ENCODE measurements at regions not wholly inside any gene's neighbourhood (a gene's known extent, or its start where the extent isn't known, plus 50 kb on each side); places are given as distances from the start of the nearest gene placed in this dataset.

DNA sequence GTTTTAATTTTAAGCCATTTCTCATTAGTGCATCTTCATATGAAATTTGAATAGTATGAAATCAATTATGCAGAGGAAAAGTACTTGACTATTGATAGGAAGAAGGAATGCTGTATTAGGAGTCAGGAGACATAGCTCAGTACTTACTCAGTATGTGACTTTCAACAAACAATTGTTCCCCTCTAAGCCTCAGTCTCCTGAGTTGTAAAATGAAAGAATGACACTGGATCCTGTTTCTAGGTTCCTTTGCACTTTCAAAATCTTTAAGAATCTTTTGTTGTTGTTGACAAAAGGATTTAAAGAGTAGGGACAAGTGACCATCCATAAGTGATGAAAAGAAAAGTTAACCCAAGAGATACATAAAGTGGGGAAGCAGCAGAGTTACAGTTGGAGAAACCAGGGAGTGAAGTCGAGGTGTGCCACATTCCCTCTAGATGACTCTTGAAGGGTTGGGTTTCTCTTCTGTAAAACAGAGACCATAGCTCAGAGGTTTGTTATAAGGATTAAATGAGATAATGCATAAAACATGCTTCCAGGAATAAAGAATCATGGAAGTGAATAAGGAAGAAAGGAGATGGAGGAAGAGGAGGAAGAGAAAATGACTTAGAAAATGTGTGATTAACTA is 105.7 kb upstream of the KCNJ15 start:
- Mint-ChIP-seq H3K4me1 (ENCODE audit: low read depth) (no peaks in the 10 kb centered on the region), H3K27me3 (ENCODE audit: low read depth) (peaks cover 34% of the 10 kb centered on the region), H3K4me3 (no peak overlapping the region), H3K36me3 (ENCODE audit: insufficient read depth in 2 of 2) (no peaks in the 10 kb centered on the region), H3K27ac (no peak overlapping the region), H3K9me3 (peaks cover 0 to 3% of the 10 kb centered on the region in 2 donors)
- ATAC-seq (replicated peaks in 1 of 2) (no peak), DNase-seq (no peak)

DNA sequence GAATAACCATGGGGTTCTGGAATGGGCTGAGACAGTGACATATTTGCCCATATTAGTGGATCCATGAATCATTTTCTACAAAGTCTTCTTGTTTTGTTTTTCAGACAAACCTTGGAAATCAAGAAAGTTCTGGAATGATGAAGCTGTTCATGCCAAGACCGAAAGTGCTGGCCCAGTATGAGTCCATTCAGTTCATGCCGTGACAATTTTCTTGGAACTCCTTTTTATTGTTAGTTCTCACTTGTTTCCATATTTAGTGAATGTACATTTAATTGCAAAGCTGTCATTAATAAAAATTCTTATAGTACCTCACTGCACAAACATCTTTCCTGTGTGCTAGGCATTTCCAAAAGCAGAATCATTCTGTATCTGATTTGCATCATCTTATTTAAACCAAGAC is 100.6 kb upstream of the KCNJ15 start:
- H3K9me3 Mint-ChIP-seq: no peaks in the 10 kb centered on the region
- peaks cover 31% of the 10 kb centered on the region for H3K27me3 Mint-ChIP-seq (ENCODE audit: low read depth)
- no peak for ATAC-seq (replicated peaks in 1 of 2)
- no peaks in the 10 kb centered on the region for H3K4me1 Mint-ChIP-seq (ENCODE audit: low read depth)
- no peak for DNase-seq
- no peak overlapping the region for H3K4me3 Mint-ChIP-seq
- H3K27ac Mint-ChIP-seq: no peak overlapping the region
- no peaks in the 10 kb centered on the region for H3K36me3 Mint-ChIP-seq (ENCODE audit: insufficient read depth in 2 of 2)

DNA sequence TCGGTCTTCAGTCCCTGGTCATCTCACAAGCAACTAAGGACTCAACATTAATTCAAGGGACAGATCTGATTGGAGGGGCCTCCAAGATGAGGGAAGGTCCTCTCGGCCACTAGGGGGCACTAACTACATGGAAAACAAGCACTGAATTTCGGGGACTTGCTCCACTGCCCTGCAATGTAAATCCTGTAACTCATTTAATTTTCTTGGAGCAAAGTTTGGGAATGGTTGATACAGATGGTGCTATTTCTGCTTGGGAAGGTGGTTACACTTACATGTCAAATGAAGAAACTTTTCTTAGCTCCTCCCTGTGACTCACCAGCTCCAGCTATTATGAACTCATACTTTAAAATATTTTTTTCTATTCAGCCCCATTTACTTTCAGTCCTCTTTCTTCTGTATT is 97.4 kb upstream of the KCNJ15 start:
- H3K9me3 Mint-ChIP-seq: no peaks in the 10 kb centered on the region
- peak; percentile 56 to 65 for DNase-seq
- peaks cover 25% of the 10 kb centered on the region for H3K27me3 Mint-ChIP-seq (ENCODE audit: low read depth)
- peak in 1 of 2 donors; percentile 34 for ATAC-seq (replicated peaks in 1 of 2)
- H3K36me3 Mint-ChIP-seq (ENCODE audit: insufficient read depth in 2 of 2): no peaks in the 10 kb centered on the region
- H3K4me1 Mint-ChIP-seq (ENCODE audit: low read depth): no peaks in the 10 kb centered on the region
- H3K27ac Mint-ChIP-seq: no peak overlapping the region
- no peak overlapping the region for H3K4me3 Mint-ChIP-seq

DNA sequence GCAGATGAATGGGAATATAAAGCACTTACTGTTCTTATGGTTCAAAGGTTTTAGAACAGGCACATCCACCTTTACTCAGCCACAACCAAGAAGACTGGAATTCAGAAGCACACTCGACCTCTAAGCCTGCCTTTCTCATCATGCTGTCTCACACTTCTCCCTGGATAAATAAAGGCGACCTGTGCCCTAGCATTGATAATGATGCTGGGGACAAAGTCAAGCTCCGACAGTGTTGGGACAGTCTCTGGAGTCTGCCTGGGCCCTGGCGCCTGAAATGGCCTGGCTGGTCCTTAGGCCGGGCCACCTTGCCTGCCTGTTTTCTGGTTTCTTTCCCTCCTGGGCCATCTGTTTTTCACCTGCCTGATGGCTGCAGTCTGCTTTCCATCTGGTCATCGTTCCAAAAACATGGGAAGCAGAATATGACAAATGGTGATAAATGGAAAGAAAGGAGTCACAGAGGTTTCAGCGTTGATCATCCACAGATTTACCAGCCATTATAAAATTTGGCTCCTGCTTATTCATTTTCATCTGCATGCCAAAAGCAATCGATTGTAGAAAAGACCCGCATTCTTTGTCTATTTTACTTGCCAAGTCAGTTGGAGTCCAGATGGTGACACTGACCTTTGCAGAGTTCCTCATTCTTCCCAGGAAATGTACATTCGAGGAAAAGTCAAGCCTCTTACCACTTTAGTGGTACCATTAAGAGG is 91.2 kb upstream of the KCNJ15 start:
- H3K9me3 Mint-ChIP-seq: no peaks in the 10 kb centered on the region
- no peak overlapping the region for H3K4me3 Mint-ChIP-seq
- H3K4me1 Mint-ChIP-seq (ENCODE audit: low read depth): no peaks in the 10 kb centered on the region
- ATAC-seq (replicated peaks in 1 of 2): no peak
- H3K27me3 Mint-ChIP-seq (ENCODE audit: low read depth): peaks cover 11% of the 10 kb centered on the region
- no peak for DNase-seq
- no peaks in the 10 kb centered on the region for H3K36me3 Mint-ChIP-seq (ENCODE audit: insufficient read depth in 2 of 2)
- H3K27ac Mint-ChIP-seq: no peak overlapping the region

GRCh38 chr21:38166173-38166535 is 90.6 kb upstream of the KCNJ15 start:
- ATAC-seq (replicated peaks in 1 of 2) (no peak), DNase-seq (no peak)
- no peaks in the 10 kb centered on the region for H3K9me3 Mint-ChIP-seq
- no peak overlapping the region for H3K4me3 Mint-ChIP-seq
- no peaks in the 10 kb centered on the region for H3K36me3 Mint-ChIP-seq (ENCODE audit: insufficient read depth in 2 of 2)
- H3K27ac Mint-ChIP-seq: no peak overlapping the region
- no peaks in the 10 kb centered on the region for H3K4me1 Mint-ChIP-seq (ENCODE audit: low read depth)
- H3K27me3 Mint-ChIP-seq (ENCODE audit: low read depth): peaks cover 11% of the 10 kb centered on the region

- no peak overlapping the region for H3K27ac Mint-ChIP-seq
- no peak for DNase-seq
- peaks cover 5% of the 10 kb centered on the region for H3K27me3 Mint-ChIP-seq (ENCODE audit: low read depth)
- H3K36me3 Mint-ChIP-seq (ENCODE audit: insufficient read depth in 2 of 2): no peaks in the 10 kb centered on the region
- H3K9me3 Mint-ChIP-seq: no peaks in the 10 kb centered on the region
- ATAC-seq (replicated peaks in 1 of 2): no peak
- H3K4me1 Mint-ChIP-seq (ENCODE audit: low read depth): no peaks in the 10 kb centered on the region
- no peak overlapping the region for H3K4me3 Mint-ChIP-seq
Measured at GRCh38 chr21:38167345-38167744, 89.4 kb upstream of the KCNJ15 start.

GRCh38 chr21:38170283-38170682 is 86.5 kb upstream of the KCNJ15 start:
- DNase-seq (peak in 1 of 2 donors; percentile 7), ATAC-seq (replicated peaks in 1 of 2) (no peak)
- Mint-ChIP-seq H3K27ac (no peak overlapping the region), H3K36me3 (ENCODE audit: insufficient read depth in 2 of 2) (no peaks in the 10 kb centered on the region), H3K9me3 (no peaks in the 10 kb centered on the region), H3K4me1 (ENCODE audit: low read depth) (no peaks in the 10 kb centered on the region), H3K27me3 (ENCODE audit: low read depth) (no peaks in the 10 kb centered on the region), H3K4me3 (no peak overlapping the region)

GRCh38 chr21:38170704-38171682 is 85.8 kb upstream of the KCNJ15 start:
- H3K27me3 Mint-ChIP-seq (ENCODE audit: low read depth): no peaks in the 10 kb centered on the region
- H3K4me3 Mint-ChIP-seq: no peak overlapping the region
- ATAC-seq (replicated peaks in 1 of 2): no peak
- H3K4me1 Mint-ChIP-seq (ENCODE audit: low read depth): no peaks in the 10 kb centered on the region
- no peaks in the 10 kb centered on the region for H3K36me3 Mint-ChIP-seq (ENCODE audit: insufficient read depth in 2 of 2)
- H3K9me3 Mint-ChIP-seq: no peaks in the 10 kb centered on the region
- H3K27ac Mint-ChIP-seq: no peak overlapping the region
- DNase-seq: no peak

DNA sequence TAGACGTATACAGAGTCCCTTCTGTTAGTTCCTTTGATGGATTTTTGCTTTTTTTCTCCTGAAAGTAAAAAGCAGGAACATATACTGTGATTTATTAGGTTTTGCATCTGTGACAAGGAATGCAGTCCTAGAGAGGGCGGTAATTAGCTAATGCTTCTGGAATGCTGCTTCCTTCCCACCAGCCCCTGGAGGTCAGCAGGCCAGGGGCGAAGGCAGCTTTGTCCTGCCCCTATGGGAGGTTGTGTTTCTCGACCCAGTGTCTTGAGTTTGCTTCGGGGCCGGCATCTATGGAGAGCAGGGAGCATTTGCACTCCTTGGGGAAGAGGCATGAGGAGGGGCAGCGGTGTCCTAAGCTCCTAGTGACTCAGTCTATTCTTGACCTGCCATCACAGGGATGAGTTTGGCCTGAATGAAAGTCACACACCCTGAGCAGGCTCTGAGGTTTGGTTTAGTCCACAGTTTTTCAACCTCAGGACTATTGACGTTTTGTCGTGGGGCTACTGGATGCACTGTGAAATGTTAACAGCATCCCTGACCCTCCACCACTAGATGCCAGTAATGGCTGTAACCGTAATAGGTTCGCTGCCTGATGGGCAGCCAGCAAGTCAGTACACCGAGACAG is 85.0 kb upstream of the KCNJ15 start:
- Mint-ChIP-seq H3K27me3 (ENCODE audit: low read depth) (no peaks in the 10 kb centered on the region), H3K36me3 (ENCODE audit: insufficient read depth in 2 of 2) (no peaks in the 10 kb centered on the region), H3K4me3 (no peak overlapping the region), H3K4me1 (ENCODE audit: low read depth) (no peaks in the 10 kb centered on the region), H3K9me3 (no peaks in the 10 kb centered on the region), H3K27ac (no peak overlapping the region)
- DNase-seq (no peak), ATAC-seq (replicated peaks in 1 of 2) (no peak)

DNA sequence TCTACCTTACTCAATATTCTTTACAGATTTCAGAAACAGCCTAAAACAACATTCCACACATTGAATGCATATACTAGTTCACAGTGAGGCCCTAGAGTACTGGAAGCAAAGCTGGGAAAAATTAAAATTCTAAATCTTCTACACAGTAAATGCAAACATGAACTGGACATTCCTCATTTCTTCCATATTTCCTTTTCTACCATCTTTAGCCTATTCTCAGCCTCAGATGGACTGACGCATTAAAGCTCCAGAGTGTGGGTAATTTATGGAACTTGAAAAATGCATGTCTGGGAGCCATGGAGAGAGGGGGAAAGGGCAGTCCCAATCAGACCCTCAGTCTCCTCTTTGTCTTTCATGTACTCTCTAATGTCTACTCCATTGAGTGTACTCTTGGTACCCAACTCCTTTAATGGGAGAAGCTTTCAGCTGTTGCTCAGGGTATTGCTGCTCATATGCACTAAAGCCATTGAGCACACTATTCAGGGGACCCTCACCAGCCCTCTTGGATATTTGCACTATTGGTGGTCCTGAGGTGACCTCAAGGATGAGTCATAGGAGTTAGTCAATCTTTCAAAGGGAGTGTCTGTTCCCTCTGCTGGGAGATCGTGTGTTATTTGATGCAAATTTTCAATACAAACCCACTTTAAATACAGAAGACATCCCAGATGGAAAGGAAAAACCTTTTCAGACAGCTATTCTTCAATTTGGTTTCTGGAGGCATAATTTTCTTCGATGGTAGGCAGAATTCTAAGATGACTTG is 83.3 kb upstream of the KCNJ15 start:
- H3K9me3 Mint-ChIP-seq: no peaks in the 10 kb centered on the region
- no peaks in the 10 kb centered on the region for H3K4me1 Mint-ChIP-seq (ENCODE audit: low read depth)
- ATAC-seq (replicated peaks in 1 of 2) (no peak), DNase-seq (no peak)
- H3K27me3 Mint-ChIP-seq (ENCODE audit: low read depth): no peaks in the 10 kb centered on the region
- no peaks in the 10 kb centered on the region for H3K36me3 Mint-ChIP-seq (ENCODE audit: insufficient read depth in 2 of 2)
- no peak overlapping the region for H3K27ac Mint-ChIP-seq
- H3K4me3 Mint-ChIP-seq: no peak overlapping the region

GRCh38 chr21:38175306-38175705 is 81.5 kb upstream of the KCNJ15 start:
- ATAC-seq (replicated peaks in 1 of 2) (no peak), DNase-seq (no peak)
- H3K27ac Mint-ChIP-seq: no peak overlapping the region
- no peaks in the 10 kb centered on the region for H3K36me3 Mint-ChIP-seq (ENCODE audit: insufficient read depth in 2 of 2)
- peaks cover 13% of the 10 kb centered on the region for H3K4me1 Mint-ChIP-seq (ENCODE audit: low read depth)
- H3K9me3 Mint-ChIP-seq: no peaks in the 10 kb centered on the region
- H3K4me3 Mint-ChIP-seq: no peak overlapping the region
- no peaks in the 10 kb centered on the region for H3K27me3 Mint-ChIP-seq (ENCODE audit: low read depth)

- H3K4me1 Mint-ChIP-seq (ENCODE audit: low read depth): peaks cover 13% of the 10 kb centered on the region
- H3K27me3 Mint-ChIP-seq (ENCODE audit: low read depth): peaks cover 7% of the 10 kb centered on the region
- DNase-seq: no peak
- no peak for ATAC-seq (replicated peaks in 1 of 2)
- no peaks in the 10 kb centered on the region for H3K36me3 Mint-ChIP-seq (ENCODE audit: insufficient read depth in 2 of 2)
- H3K27ac Mint-ChIP-seq: no peak overlapping the region
- H3K9me3 Mint-ChIP-seq: no peaks in the 10 kb centered on the region
- no peak overlapping the region for H3K4me3 Mint-ChIP-seq
Measured at GRCh38 chr21:38177919-38178652, 78.7 kb upstream of the KCNJ15 start.
